CD4-positive, alpha-beta T cell (primary cell): ENCODE measurements at regions not wholly inside any gene's neighbourhood (a gene's known extent, or its start where the extent isn't known, plus 50 kb on each side); places are given as distances from the start of the nearest gene placed in this dataset.

ENCODE experiments used
- ATAC-seq: fragments of 200-7000 bp; cut with Tn5 transposase; one replicate; pipeline ENCODE4 v1.10.0; 2022; ENCODE audit warnings: mild to moderate bottlenecking; ENCODE audit not compliant: poor library complexity
- CTCF ChIA-PET: fragments of 350-600 bp; sonication (Branson Sonifier 250); formaldehyde crosslinking; loops from one replicate; lab custom pipeline; 2021; ENCODE audit warnings: antibody characterized with exemption, inconsistent platforms; lab: Charles Lee
- POLR2A ChIA-PET: fragments of 350-600 bp; sonication (Branson Sonifier 250); formaldehyde crosslinking; loops from one replicate; lab custom pipeline; 2021; ENCODE audit warnings: antibody characterized with exemption, inconsistent platforms; lab: Charles Lee
- DNase-seq, 14 experiments: peaks; one replicate each; pipeline ENCODE4 v3.0.0-alpha.2; 2013 to 2020; ENCODE audit warnings: mixed read lengths in 2 of 14
- H3K27ac ChIP-seq, 2 donors: one replicate each; pipeline versions ENCODE4 v1.5.1 to v1.7.0; 2013; ENCODE audit warnings: low read length in 2 of 2, low read depth in 1 of 2, mild to moderate bottlenecking in 1 of 2
- H3K27me3 ChIP-seq, 2 experiments: 1 replicate in 1 of 2; 2 replicates in 1 of 2; pipeline versions ENCODE4 v1.6.1 to v1.7.0; 2013; ENCODE audit warnings: low read length in 2 of 2, control low read depth in 1 of 2, mild to moderate bottlenecking in 1 of 2, moderate library complexity in 1 of 2; ENCODE audit not compliant: insufficient read depth in 2 of 2, control insufficient read depth in 1 of 2
- H3K36me3 ChIP-seq: one replicate; pipeline ENCODE4 v1.6.1; 2013; ENCODE audit warnings: low read length, control low read depth; ENCODE audit not compliant: insufficient read depth
- H3K4me1 ChIP-seq: one replicate; pipeline ENCODE4 v1.6.1; 2013; ENCODE audit warnings: low read length, control low read depth; ENCODE audit not compliant: insufficient read depth
- H3K4me3 ChIP-seq: one replicate; pipeline ENCODE4 v1.5.1; 2013; ENCODE audit warnings: mild to moderate bottlenecking, low read length, moderate library complexity
- H3K9me3 ChIP-seq, 2 experiments: 1 replicate in 1 of 2; 2 replicates in 1 of 2; pipeline versions ENCODE4 v1.6.1 to v1.7.0; 2013; ENCODE audit warnings: low read length in 2 of 2, mild to moderate bottlenecking in 2 of 2, control low read depth in 1 of 2, moderate library complexity in 1 of 2; ENCODE audit not compliant: control insufficient read depth in 1 of 2, insufficient read depth in 1 of 2
- H3K27ac Mint-ChIP-seq: one replicate; pipeline ENCODE4 v1.8.0; 2020; ENCODE audit warnings: mixed read lengths
- H3K27me3 Mint-ChIP-seq: one replicate; pipeline ENCODE4 v1.8.0; 2021; ENCODE audit warnings: mixed read lengths
- H3K36me3 Mint-ChIP-seq: one replicate; pipeline ENCODE4 v1.8.0; 2021; ENCODE audit warnings: low read depth, mixed read lengths
- H3K4me1 Mint-ChIP-seq: one replicate; pipeline ENCODE4 v1.8.0; 2021; ENCODE audit warnings: low read depth, mixed read lengths
- H3K4me3 Mint-ChIP-seq: one replicate; pipeline ENCODE4 v1.8.0; 2020; ENCODE audit warnings: mild to moderate bottlenecking, mixed read lengths
- H3K9me3 Mint-ChIP-seq: one replicate; pipeline ENCODE4 v1.8.0; 2020; ENCODE audit warnings: mixed read lengths
- intact Hi-C, 2 experiments: fragments of 100-400 bp; cut with DNase I in 1 of 2; cut with micrococcal nuclease in 1 of 2; formaldehyde crosslinking; loops; one replicate each; pipeline versions ENCODE4 v1.15.1 to v1.9.0; 2023 to 2025; cut with DNase I, micrococcal nuclease
- TF ChIP-seq, protein P1 (sequence below): fragments of 200-600 bp; IDR thresholded peaks from one replicate; pipeline ENCODE4 v1.8.0; 2022; ENCODE audit warnings: antibody characterized with exemption, mild to moderate bottlenecking

DNA sequence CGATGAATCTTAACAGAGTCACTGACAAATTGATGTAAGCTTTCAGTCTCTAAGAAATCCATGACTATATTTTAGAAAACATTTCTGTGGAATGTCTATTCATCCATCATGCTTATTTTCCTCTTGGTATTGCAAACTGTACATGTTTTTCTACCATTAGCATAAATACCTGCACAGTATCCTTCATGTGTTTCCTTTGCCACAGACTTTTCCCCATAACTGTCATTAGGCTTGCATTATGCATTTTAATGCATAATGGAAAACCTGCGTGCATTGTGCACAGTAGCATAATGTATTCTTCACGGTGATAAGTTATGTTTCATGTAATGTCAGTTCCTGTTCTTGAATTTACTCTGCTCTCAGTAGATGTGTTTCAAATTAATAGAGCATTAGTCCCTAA, 403.1 kb upstream of the EPHA3 start:
- no peaks in the 10 kb centered on the region for H3K36me3 Mint-ChIP-seq
- no peaks in the 10 kb centered on the region for H3K9me3 Mint-ChIP-seq
- H3K4me3 Mint-ChIP-seq: no peak overlapping the region
- Histone ChIP-seq H3K27me3 (no peaks in the 10 kb centered on the region), H3K27ac (no peak overlapping the region), H3K4me3 (no peak overlapping the region), H3K4me1 (no peaks in the 10 kb centered on the region), H3K9me3 (no peaks in the 10 kb centered on the region), H3K36me3 (no peaks in the 10 kb centered on the region)
- ATAC-seq (no peak), DNase-seq (no peak)
- intact Hi-C loops: no loop called here
- TF ChIP-seq, protein P1, sequence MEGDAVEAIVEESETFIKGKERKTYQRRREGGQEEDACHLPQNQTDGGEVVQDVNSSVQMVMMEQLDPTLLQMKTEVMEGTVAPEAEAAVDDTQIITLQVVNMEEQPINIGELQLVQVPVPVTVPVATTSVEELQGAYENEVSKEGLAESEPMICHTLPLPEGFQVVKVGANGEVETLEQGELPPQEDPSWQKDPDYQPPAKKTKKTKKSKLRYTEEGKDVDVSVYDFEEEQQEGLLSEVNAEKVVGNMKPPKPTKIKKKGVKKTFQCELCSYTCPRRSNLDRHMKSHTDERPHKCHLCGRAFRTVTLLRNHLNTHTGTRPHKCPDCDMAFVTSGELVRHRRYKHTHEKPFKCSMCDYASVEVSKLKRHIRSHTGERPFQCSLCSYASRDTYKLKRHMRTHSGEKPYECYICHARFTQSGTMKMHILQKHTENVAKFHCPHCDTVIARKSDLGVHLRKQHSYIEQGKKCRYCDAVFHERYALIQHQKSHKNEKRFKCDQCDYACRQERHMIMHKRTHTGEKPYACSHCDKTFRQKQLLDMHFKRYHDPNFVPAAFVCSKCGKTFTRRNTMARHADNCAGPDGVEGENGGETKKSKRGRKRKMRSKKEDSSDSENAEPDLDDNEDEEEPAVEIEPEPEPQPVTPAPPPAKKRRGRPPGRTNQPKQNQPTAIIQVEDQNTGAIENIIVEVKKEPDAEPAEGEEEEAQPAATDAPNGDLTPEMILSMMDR: no peak
- POLR2A ChIA-PET: no interaction called here
- CTCF ChIA-PET: no interaction called here
- no peaks in the 10 kb centered on the region for H3K4me1 Mint-ChIP-seq
- no peaks in the 10 kb centered on the region for H3K27me3 Mint-ChIP-seq
- no peak overlapping the region for H3K27ac Mint-ChIP-seq

DNA sequence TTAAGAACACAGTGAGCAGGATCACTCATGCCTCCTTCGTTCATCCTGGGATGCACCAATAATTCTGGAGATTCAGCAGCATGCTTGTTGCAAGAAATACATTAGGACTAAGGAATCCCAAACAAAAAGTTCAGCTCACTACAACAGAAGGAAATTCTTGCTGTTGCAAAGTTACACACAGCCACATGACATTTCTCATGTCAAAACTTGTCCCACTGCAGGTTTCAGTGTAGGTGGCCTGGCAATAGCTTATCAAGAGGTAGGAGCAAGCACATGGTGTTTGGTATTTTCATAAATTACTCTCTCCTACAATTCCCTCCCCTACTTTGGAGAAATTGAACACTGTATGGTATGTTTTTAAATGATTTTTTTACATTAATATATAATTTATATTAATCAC, 399.6 kb upstream of the EPHA3 start:
- no peaks in the 10 kb centered on the region for H3K4me1 Mint-ChIP-seq
- CTCF ChIA-PET: no interaction called here
- H3K4me3 Mint-ChIP-seq: no peak overlapping the region
- no peaks in the 10 kb centered on the region for H3K4me1 ChIP-seq
- POLR2A ChIA-PET: no interaction called here
- H3K9me3 ChIP-seq: peaks cover 0 to 8% of the 10 kb centered on the region in 2 experiments
- H3K27me3 ChIP-seq: no peaks in the 10 kb centered on the region
- H3K27me3 Mint-ChIP-seq: no peaks in the 10 kb centered on the region
- no peaks in the 10 kb centered on the region for H3K36me3 Mint-ChIP-seq
- H3K27ac Mint-ChIP-seq: no peak overlapping the region
- no peak for ATAC-seq
- H3K9me3 Mint-ChIP-seq: no peaks in the 10 kb centered on the region
- H3K27ac ChIP-seq: no peak overlapping the region
- TF ChIP-seq, protein P1: no peak
- no peaks in the 10 kb centered on the region for H3K36me3 ChIP-seq
- DNase-seq: no peak
- no peak overlapping the region for H3K4me3 ChIP-seq
- intact Hi-C loops: no loop called here

DNA sequence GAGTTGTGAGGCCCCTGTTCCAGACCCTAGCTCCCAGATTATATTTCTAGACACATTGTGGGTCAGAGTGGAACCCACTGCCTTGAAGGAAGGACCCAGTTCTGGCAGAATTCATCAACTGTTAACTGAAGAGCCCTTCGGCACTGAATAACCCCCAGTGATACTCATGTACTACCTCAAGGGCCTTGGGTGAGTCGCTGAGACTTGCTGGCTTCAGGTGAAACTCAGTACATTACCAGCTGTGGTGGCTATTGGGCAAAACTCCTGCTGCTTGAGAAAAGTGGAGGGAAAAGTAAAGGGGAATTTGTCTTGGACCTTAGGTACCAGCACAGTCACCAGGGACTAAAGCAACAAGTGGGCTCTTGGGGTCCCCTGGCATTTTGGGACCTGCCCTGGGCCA, 394.9 kb upstream of the EPHA3 start:
- H3K9me3 ChIP-seq: peaks cover 0 to 8% of the 10 kb centered on the region in 2 experiments
- H3K4me3 Mint-ChIP-seq: no peak overlapping the region
- no peaks in the 10 kb centered on the region for H3K36me3 ChIP-seq
- H3K9me3 Mint-ChIP-seq: peaks cover 2% of the 10 kb centered on the region
- no peaks in the 10 kb centered on the region for H3K4me1 Mint-ChIP-seq
- H3K4me1 ChIP-seq: no peaks in the 10 kb centered on the region
- no peaks in the 10 kb centered on the region for H3K27me3 ChIP-seq
- H3K27me3 Mint-ChIP-seq: no peaks in the 10 kb centered on the region
- intact Hi-C loops: no loop called here
- no peak overlapping the region for H3K4me3 ChIP-seq
- H3K27ac ChIP-seq: no peak overlapping the region
- ChIA-PET CTCF (no interaction called here), POLR2A (no interaction called here)
- DNase-seq (no peak), ATAC-seq (no peak)
- H3K36me3 Mint-ChIP-seq: no peaks in the 10 kb centered on the region
- TF ChIP-seq, protein P1: no peak
- no peak overlapping the region for H3K27ac Mint-ChIP-seq
